GM12892 (cell line): ENCODE measurements at regions not wholly inside any gene's neighbourhood (a gene's known extent, or its start where the extent isn't known, plus 50 kb on each side); places are given as distances from the start of the nearest gene placed in this dataset.

Source experiments
- POLR2A ChIP-seq: IDR thresholded peaks from 2 replicates; pipeline ENCODE4 v1.6.1; 2011; ENCODE audit warnings: low read depth, low read length, control low read depth
- POLR2AphosphoS5 ChIP-seq: IDR thresholded peaks from 2 replicates; pipeline ENCODE4 v1.6.1; 2011; ENCODE audit warnings: low read depth, low read length, control low read depth
- TAF1 ChIP-seq: IDR thresholded peaks from 2 replicates; pipeline ENCODE4 v1.6.1; 2011; ENCODE audit warnings: low read depth, mild to moderate bottlenecking, control low read depth, low read length, borderline replicate concordance

- TF ChIP-seq POLR2A (no peak), TAF1 (no peak), POLR2AphosphoS5 (no peak)
These were observed 256.3 kb downstream of the BRD1 start for GRCh38 chr22:49571326-49571725.
